HG02884 (cell line): ENCODE measurements at regions not wholly inside any gene's neighbourhood (a gene's known extent, or its start where the extent isn't known, plus 50 kb on each side); places are given as distances from the start of the nearest gene placed in this dataset.
"Not testable (repeated sequence)": the region's sequence is repeated elsewhere in the genome, so short reads cannot be mapped to it uniquely, and the experiment has no call there.

Source experiments
- ATAC-seq: cut with Tn5 transposase; IDR thresholded peaks from one replicate; pipeline ENCODE4 v1.9.1; 2021; ENCODE audit warnings: mild to moderate bottlenecking, moderate library complexity; ENCODE audit not compliant: unreplicated experiment

DNA sequence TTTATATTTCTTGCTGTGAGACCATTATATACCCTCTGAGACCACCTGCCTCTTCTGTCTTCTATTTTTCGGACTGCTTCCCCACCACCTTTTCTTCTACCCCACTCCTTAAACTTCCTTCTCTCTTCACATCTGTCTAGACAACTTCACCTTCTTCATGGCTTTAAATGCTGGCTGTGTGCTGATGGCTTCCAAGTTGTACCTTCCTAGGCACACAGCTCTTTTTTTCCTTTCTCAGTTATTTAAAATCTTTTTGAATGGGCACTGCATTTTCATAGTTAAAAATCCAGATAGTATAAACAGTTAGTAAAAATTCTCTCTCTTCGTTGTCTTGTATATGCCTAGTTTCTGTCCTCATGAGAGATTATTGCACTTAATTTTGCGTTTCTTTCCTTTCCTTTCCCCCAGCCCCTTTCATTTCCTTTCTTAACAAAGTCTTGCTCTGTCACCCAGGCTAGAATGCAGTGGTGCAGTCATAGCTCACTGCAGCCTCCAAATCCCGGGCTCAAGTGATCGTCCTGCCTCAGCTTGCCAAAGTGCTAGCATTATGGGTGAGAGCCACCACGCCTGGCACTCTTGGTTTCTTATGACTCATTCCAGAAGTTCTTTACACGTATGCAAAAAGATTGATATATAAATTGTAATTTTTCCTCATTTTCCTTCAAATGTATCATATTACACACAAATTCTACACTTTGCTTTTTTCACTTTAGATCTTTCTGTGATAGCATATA lies 114.3 kb downstream of the NPIPB5 start:
- no peak for ATAC-seq

DNA sequence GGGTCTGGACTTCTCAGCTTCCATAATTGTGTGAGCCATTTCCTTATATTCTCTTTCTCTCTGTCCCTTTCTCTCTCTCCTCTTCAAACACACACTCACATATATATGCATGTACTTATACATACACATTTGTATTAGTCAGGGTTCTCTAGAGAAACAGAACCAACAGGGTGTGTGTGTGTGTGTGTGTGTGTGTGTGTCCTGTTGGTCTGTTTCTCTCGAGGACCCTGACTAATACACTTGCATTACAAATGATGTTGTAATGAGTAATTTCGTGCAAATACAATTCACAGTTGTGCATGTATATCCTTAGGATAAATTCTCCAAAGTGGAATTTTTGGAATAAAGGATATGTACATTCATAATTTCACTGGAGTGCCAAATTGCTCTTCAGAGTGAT lies 115.3 kb downstream of the NPIPB5 start:
- no peak for ATAC-seq

DNA sequence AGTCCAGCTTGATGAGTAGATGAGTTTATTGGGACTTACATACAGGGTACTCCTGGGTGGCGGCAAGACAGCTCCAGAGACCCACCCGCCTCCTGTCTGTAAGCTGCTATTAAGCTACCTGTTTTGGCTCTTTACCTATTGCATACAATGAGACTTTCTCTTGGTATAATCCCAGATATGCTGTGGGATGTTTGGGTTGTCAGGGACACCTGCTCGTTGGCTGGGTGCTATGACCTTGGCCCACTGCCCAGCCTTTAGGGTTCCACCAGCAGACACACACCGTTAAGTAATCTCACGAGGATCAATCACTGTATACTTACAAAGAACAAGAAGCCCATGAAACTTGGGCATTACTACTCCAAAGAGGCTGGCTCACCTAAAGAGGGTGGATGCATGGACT lies 116.4 kb downstream of the NPIPB5 start:
- no peak for ATAC-seq

DNA sequence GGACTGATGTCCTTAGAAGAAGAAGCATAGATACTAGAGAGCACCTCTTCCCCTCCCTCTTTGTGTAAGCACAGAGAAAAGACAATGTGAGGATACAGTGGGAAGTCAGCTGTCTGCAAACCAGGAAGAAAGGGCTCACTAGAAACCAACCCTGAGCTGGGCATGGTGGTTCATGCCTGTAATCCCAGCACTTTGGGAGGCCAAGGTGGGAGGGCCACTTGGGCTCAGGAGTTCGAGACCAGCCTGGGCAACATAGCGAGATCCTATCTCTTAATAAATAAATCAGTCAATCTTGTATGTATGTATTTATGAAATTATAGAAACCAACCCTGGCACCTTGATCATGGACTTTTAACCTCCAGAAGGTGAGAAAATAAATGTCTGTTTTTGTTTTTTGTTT lies 118.3 kb downstream of the NPIPB5 start:
- ATAC-seq = no peak

DNA sequence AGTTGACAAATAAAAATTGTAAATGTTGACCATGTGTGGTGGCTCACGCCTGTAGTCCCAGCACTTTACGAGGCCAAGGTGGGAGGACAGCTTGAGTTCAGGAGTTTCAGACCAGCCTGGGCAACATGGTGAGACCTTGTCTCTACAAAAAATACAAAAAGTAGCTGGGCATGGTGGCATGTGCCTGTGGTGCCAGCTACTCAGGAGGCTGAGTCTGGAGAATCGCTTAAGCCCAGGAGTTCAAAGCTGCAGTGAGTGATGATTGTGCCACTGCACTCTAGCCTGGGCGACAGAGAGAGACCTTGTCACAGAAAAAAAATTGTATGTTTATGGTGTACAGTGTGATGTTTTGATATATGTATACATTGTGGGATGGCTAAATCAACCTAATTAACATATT lies 119.6 kb downstream of the NPIPB5 start:
- no peak for ATAC-seq

DNA sequence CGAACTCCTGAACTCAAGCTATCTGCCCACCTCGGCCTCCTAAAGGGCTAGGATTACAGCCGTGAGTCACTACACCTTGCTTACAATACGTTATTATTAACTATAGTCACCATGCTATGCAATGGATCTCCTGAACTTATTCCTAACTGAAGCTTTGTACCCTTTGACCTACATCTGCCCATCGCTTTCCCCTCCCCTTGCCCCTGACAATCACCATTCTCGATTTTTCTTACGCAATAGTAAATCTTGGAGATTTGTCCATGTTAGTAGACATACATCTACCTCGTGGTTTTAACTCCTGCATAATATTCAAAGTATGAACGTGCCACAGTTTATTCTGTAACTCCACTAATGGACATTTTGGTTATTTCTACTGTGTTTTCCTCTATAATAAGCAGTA lies 120.6 kb downstream of the NPIPB5 start:
- no peak for ATAC-seq

DNA sequence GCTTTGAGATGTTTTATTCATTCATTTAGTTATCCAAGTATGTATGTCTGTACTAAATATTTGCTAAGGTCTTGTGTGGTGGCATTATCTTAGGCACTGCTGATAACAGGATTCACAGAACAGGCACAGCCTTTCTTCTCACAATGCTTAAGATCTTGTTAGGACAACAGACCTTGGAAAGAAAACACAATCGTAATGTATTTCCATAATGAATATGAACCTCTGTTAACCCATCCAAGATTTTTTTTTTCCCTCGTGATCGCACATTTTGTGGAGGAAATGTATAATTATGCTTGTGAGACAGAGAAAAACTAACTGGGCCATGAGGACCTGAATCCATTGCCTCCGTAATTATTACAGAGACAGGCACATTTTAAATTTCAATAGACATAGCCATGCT lies 121.9 kb downstream of the NPIPB5 start:
- ATAC-seq = no peak

DNA sequence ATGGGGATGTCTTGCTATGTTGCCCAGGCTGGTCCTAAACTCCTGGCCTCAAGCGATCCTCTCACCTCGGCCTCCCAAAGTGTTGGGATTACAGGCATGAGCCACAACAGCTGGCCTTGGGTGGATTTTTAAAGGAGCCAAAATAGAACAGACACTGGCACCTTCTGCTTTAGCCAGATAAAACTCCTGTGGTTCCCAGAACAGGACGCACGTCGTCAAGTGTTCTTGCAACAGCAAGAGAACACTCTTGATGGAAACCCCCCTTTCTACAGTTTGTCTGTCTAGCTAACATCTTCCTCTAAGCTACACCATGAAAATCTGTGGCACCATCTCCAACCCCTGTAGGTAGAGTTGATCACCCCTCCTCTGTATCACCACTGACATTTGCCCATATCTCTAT lies 122.6 kb downstream of the NPIPB5 start:
- ATAC-seq = no peak

DNA sequence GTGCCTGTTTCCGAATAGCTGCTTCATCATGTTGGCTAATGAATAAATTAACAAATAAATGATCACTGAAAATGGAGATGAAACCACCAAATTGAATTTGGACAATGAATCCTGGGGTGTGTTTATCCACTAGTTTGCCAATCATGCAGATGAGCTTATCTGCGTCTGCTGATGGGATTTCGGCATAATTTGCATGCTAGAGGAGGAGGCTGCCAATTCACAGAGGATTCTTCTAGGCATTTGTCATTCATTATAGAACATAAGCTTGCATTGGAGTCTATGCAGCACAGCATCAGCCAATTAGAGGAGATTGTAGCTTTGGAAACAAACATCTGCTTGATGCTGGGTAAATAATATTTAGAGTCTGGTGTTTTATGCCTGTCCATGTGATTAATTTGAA lies 123.1 kb downstream of the NPIPB5 start:
- ATAC-seq = no peak

DNA sequence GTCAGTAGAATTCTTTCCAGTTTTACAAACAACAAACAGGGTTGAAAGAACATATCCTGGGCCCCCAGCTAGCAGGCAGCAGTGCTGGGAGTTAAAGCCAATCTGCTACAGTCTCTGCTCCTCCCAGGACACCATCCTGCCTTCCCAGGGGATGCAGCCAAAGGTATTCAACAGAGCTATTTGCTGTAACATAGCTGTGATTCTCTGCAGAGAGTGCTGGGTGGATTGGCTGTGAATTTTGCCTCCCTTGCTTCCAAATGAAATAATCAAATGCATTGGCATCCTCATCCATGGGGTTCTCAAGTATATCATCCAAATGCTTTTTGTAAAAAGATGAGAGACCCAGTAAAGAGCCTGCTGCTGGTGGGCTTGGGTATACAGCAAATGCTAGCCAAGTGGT lies 124.3 kb downstream of the NPIPB5 start:
- ATAC-seq = no peak

DNA sequence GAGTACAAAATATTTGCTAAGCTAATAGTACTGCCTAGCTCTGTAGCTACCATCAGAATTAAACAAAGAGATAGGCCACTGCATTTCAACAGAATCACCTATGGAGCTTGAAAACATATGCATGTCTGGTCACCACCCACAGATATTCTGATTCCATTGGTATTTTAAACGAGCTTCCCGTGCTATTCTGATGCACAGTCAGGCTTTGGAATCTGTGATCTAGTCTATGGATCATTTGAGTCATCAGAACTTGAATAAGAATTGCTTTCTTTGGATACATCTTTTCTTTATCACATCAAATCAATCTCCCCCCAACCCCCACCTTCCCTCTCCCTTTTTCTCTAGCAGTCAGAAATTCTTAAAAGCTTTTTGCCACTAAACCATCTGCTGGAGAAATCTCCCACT lies 124.7 kb downstream of the NPIPB5 start:
- ATAC-seq = no peak

DNA sequence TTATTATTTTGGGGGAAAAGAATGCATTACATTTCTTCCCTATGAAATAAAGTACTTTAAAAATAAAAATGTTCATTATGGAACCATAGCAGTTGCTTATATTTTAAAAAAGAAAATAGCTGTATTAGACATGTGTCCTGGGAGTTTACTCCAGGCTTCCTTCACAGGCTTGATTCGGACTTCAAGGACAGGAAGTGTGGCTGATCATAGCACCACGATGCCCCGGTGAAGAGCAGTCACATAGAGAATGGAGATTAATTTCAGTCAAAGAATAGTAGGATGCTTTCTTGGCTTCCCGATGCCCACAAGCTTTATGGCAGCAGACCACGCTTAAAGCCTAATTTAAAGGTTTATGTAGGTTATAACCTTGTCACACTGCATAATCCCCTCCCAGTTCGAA lies 125.1 kb downstream of the NPIPB5 start:
- no peak for ATAC-seq

DNA sequence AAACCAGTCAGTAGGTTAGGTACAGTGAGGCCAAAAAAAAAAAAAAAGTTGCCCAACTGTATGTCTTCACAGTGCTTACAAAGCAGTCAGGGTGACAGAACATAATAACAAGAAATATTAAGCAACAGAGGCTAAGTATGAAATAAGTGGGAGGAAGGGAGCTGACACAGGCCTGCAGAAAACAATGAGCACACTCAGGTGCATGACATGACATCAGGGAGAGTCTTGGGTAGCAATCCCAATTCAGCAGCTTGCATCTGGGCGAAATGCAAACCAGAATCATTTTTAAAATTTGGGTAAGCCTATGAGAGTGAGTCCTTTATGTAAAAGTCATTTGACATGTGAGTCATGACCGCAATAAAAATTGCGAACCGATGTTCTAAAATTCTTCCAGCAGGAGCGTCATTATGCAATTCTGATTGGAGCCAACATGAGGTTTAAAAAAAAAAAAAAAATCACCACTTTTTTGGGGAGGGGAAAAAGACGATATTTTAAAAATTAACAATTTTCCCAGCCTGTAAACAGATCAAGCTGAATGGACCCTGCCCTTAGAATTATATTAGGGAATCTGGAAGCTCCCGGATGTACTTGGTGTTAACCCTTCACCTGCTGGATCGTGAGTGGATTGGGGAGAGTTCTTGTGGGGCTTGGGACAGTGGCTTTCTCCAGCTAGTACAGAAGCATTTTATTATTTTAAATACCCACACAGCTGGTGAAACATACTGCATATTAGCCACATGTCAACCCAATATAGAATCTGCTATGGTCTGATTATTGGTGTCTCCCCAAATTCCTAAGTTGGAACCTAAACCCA lies 127.9 kb downstream of the NPIPB5 start:
- ATAC-seq = no peak

DNA sequence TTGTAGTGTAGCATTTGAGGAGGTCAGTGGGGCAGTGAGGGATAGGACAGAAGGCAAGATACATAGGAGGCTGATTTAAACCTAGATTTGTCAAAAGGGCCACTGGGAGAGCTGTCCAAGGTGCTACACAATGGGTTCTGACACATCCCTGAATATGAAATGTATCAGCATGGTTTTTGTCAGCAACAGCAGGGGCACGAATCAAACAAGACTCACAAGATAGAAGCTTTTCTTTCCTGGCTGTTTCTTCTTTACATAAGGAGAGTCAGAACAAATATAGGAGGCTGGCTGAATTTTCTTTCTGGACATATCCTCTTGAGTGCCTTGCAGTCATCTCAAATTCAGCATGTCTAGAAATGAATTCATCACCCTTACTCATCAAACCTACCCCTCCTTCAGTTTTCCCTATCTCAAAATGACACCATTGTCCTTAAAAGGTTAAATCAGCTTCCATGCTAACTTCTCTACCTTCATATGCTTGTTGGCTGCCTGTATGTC lies 130.5 kb downstream of the NPIPB5 start:
- ATAC-seq = no peak

DNA sequence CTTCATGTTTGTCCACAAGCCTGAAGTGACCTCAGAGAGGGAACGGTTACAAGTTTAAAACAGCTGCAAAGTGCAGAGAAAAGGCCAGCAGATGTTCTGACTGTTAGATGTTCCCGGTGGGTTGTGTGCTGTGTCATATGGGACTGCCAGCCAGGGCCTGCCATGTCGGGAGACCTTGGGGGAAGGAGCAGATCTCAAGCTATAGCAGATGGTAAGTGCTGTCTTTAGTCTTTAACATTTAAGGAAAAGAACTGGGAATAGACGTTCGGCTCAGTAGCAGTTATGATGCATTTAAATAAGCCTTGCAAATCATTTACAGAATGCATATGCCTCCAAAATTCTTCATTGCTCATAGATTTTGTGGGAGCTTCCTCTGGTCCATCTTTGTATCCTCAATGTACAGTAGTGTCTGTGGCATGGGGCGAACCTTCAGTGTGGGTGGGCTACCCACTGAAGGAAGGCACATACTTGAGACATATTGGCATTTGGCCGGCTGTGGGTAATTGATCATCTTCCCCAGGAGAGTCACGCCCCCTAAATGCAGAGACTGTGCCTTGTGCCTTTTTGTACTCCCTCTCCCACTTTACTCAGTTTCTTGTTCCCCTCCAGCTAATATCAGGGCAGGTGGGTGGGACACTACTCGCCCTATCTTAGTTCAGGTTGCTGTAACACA lies 131.9 kb downstream of the NPIPB5 start:
- ATAC-seq = no peak

DNA sequence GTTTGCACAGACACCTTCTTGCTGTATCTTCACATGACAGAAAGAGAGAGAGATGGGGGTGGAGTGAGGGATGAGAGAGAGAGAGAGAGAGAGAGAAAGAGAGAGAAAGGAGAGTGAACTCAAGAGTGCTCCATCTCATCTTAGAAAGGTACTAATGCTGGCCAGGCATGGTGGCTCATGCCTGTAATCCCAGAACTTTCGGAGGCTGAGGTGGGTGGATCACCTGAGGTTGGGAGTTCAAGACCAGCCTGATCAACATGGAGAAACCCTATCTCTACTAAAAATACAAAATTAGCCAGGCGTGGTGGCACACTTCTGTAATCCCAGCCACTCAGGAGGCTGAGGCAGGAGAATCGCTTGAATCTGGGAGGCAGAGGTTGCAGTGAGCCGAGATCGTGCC lies 132.5 kb downstream of the NPIPB5 start:
- ATAC-seq = not testable (repeated sequence)

DNA sequence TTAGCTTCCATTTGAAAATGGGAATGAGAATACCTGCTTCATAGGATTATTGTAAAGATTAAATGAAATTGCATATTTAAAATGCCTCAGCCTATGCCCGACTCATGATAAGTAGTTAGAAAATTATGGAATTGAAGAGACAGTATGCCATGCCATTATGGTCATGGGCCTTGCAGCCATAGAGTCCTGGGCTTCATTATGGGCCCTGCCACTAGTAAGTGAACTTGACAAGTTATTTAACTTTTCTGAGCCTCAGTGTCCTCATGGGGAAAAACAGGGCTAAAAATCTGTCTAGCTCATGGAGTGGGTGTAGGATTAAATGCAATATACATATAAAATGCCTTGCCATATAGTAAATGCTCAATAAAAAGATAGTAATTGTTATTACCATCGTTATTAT lies 133.2 kb downstream of the NPIPB5 start:
- no peak for ATAC-seq

DNA sequence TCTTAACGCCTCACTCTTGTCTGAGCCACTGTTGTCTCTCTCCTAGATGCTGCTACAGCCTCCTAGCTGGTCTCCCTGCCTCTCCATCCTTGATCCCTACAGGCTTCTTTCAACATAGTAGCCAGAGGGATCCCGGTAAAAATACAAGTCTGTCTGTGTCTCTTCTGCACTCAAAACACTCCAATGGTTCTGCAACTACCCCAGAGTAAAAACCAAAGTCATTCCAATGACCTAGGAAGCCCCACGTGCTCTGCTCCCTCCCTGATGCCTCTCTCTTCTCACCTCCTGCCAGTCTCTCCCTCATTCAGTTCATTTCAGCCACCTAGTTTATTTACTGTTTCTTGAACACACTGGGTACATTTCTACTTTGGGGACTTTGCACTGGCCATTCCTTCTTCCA lies 135.2 kb downstream of the NPIPB5 start:
- ATAC-seq = no peak

DNA sequence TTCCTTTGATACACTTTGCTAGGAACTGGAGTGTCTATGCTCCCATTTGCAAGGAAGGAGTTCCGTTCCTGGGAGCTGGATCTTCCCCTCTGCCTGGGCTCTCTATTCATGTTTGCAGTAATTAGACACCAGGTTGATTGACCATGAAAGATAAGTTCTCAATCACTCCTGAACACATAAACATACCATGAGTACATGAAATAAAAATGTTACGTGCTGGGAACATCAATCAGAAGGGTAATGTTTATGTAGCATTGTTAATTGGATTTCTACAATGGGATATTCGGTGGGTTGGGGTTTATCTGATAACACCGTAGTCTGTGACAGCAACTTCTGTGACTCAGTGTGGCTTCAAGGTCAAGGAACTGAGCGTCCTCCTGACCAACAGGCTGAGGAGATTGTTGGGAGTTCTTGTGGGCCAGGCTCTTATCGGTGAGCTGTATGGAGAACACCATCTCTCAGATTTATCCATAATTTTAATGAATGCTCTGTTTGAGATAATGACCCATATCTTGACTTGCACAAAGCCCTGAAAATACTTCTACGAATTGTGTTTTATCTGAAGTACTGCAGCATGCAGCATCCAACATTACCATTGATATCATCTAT lies 136.4 kb downstream of the NPIPB5 start:
- ATAC-seq = no peak

DNA sequence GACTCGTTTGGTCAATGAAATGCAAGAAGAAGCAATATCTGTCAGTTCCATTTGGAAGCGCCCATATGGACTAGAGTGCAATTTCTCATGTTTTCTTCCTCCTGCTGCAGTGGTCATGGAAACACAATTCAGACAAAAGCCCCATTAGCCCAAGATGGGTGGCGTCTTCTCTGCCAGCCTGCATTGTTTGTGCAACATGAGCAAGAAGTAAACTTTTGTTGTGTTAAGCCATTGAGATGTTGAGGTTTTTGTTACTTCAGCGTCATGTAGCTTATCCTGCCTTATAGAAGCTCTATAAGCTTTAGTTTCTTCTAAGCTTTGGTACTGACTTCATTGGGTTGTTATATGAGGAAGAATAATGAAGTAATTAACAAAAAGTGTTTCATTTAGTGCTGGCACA lies 137.4 kb downstream of the NPIPB5 start:
- no peak for ATAC-seq

DNA sequence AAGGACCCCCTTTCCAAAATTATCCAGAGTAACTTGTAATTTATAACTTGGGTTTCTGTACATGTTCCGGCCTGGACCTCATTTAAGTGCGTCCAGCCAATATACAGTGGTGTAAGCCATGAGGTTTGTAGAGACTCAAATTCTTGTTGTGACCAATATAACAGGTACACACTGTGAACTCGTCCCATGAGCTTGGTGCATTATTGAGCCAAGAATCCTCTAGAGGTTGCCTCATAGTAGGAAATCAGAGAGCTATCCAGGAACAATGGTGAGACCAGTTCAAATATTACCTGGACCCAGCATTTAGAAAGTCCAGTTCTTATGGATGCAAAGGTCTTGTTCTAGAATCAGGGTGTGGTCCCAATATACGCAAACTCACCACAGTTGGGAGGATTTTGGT lies 138.2 kb downstream of the NPIPB5 start:
- no peak for ATAC-seq
